Hepatocyte (in vitro differentiated cells): ENCODE measurements at regions not wholly inside any gene's neighbourhood (a gene's known extent, or its start where the extent isn't known, plus 50 kb on each side); places are given as distances from the start of the nearest gene placed in this dataset.

ENCODE experiments used
- DNase-seq: peaks from one replicate; pipeline ENCODE4 v3.0.0-alpha.2; 2016; ENCODE audit warnings: low spot score
- H2AFZ ChIP-seq: fragments of 200-600 bp; sonication (generic); 2 replicates; pipeline ENCODE4 v1.6.0; 2016; ENCODE audit warnings: antibody characterized with exemption, mild to moderate bottlenecking
- H3K27ac ChIP-seq: fragments of 200-600 bp; sonication (generic); 2 replicates; pipeline ENCODE4 v1.5.1; 2016; ENCODE audit warnings: mild to moderate bottlenecking
- H3K27me3 ChIP-seq: fragments of 200-600 bp; sonication (generic); 2 replicates; pipeline ENCODE4 v1.6.1; 2016
- H3K36me3 ChIP-seq: fragments of 200-600 bp; sonication (generic); replicated peaks from 2 replicates; pipeline ENCODE4 v1.5.1; 2016; ENCODE audit warnings: low read depth; ENCODE audit not compliant: insufficient read depth
- H3K4me1 ChIP-seq: fragments of 200-600 bp; sonication (generic); 2 replicates; pipeline ENCODE4 v1.5.1; 2016; ENCODE audit warnings: mild to moderate bottlenecking, moderate library complexity; ENCODE audit not compliant: insufficient read depth
- H3K4me2 ChIP-seq: fragments of 200-600 bp; sonication (generic); 2 replicates; pipeline ENCODE4 v1.6.0; 2016
- H3K4me3 ChIP-seq: fragments of 200-600 bp; sonication (generic); 2 replicates; pipeline ENCODE4 v1.5.1; 2016; ENCODE audit warnings: mild to moderate bottlenecking
- H3K79me2 ChIP-seq: fragments of 200-600 bp; sonication (generic); 2 replicates; pipeline ENCODE4 v1.6.0; 2017; ENCODE audit warnings: mild to moderate bottlenecking
- H3K9me2 ChIP-seq: fragments of 200-600 bp; sonication (generic); replicated peaks from 2 replicates; pipeline ENCODE4 v1.6.0; 2017; ENCODE audit warnings: mild to moderate bottlenecking; ENCODE audit not compliant: insufficient read depth
- H3K9me3 ChIP-seq: fragments of 200-600 bp; sonication (generic); 2 replicates; pipeline ENCODE4 v1.5.1; 2016; ENCODE audit warnings: low read depth, mild to moderate bottlenecking
- H4K20me1 ChIP-seq: fragments of 200-600 bp; sonication (generic); 2 replicates; pipeline ENCODE4 v1.6.0; 2016; ENCODE audit warnings: mild to moderate bottlenecking; ENCODE audit not compliant: insufficient read depth, poor library complexity, severe bottlenecking
- CTCF ChIP-seq: fragments of 200-600 bp; sonication (generic); IDR thresholded peaks from 2 replicates; pipeline ENCODE4 v1.5.1; 2016; ENCODE audit warnings: antibody characterized with exemption, mild to moderate bottlenecking; ENCODE audit not compliant: poor library complexity
- EZH2 ChIP-seq: fragments of 200-600 bp; sonication (generic); IDR thresholded peaks from 2 replicates; pipeline ENCODE4 v1.6.1; 2016; ENCODE audit warnings: antibody characterized with exemption, mild to moderate bottlenecking, borderline replicate concordance
- EZH2phosphoT487 ChIP-seq: fragments of 200-600 bp; sonication (generic); IDR thresholded peaks from one replicate; pipeline ENCODE4 v1.6.1; 2018; ENCODE audit warnings: antibody characterized with exemption, mild to moderate bottlenecking, low read depth, moderate library complexity; ENCODE audit not compliant: unreplicated experiment, severe bottlenecking
- WGBS: methylation state at CpG from one replicate; pipeline ENCODE4 v1.1.6; 2016; ENCODE audit warnings: low lambda C conversion rate; ENCODE audit errors: missing lambda C conversion rate; 5-methylcytosine and 5-hydroxymethylcytosine counted together

GRCh38 chr2:117631152-117631945 is 183.1 kb upstream of the DDX18 start:
- H3K79me2 ChIP-seq = no peaks in the 10 kb centered on the region
- no peak for TF ChIP-seq EZH2phosphoT487
- TF ChIP-seq EZH2 = no peak
- no peak for TF ChIP-seq CTCF
- no peak overlapping the region for H3K4me2 ChIP-seq
- H3K9me3 ChIP-seq = no peaks in the 10 kb centered on the region
- H3K4me3 ChIP-seq = no peak overlapping the region
- WGBS = 77% methylated on average over 5 of the region's 5 CpGs
- no peaks in the 10 kb centered on the region for H4K20me1 ChIP-seq
- H2AFZ ChIP-seq = no peak overlapping the region
- no peak for DNase-seq
- H3K9me2 ChIP-seq = no peaks in the 10 kb centered on the region
- no peaks in the 10 kb centered on the region for H3K27me3 ChIP-seq
- H3K36me3 ChIP-seq = no peaks in the 10 kb centered on the region
- H3K27ac ChIP-seq = no peak overlapping the region
- no peaks in the 10 kb centered on the region for H3K4me1 ChIP-seq

GRCh38 chr2:117635481-117635880 is 179.0 kb upstream of the DDX18 start:
- Histone ChIP-seq H3K4me3 (no peak overlapping the region), H2AFZ (no peak overlapping the region), H3K36me3 (no peaks in the 10 kb centered on the region), H3K9me2 (no peaks in the 10 kb centered on the region), H3K27ac (no peak overlapping the region), H3K79me2 (no peaks in the 10 kb centered on the region), H3K9me3 (no peaks in the 10 kb centered on the region), H3K4me1 (no peaks in the 10 kb centered on the region), H4K20me1 (no peaks in the 10 kb centered on the region), H3K27me3 (no peaks in the 10 kb centered on the region), H3K4me2 (no peak overlapping the region)
- 62% methylated on average over 4 of the region's 4 CpGs for WGBS
- no peak for DNase-seq
- no peak for TF ChIP-seq EZH2
- no peak for TF ChIP-seq CTCF
- TF ChIP-seq EZH2phosphoT487 = no peak

GRCh38 chr2:117639401-117639800 is 175.1 kb upstream of the DDX18 start:
- TF ChIP-seq EZH2phosphoT487 = no peak
- no peak for TF ChIP-seq CTCF
- TF ChIP-seq EZH2 = no peak
- DNase-seq = no peak
- Histone ChIP-seq H3K27me3 (no peaks in the 10 kb centered on the region), H3K79me2 (no peaks in the 10 kb centered on the region), H3K4me3 (no peak overlapping the region), H3K9me3 (no peaks in the 10 kb centered on the region), H2AFZ (no peak overlapping the region), H3K4me1 (no peaks in the 10 kb centered on the region), H3K27ac (no peak overlapping the region), H3K4me2 (no peak overlapping the region), H4K20me1 (no peaks in the 10 kb centered on the region), H3K36me3 (no peaks in the 10 kb centered on the region), H3K9me2 (no peaks in the 10 kb centered on the region)
- 58% methylated on average over 1 of the region's 1 CpG for WGBS
